ENCODE measurements at regions not wholly inside any gene's neighbourhood (a gene's known extent, or its start where the extent isn't known, plus 50 kb on each side); places are given as distances from the start of the nearest gene placed in this dataset.

DNA sequence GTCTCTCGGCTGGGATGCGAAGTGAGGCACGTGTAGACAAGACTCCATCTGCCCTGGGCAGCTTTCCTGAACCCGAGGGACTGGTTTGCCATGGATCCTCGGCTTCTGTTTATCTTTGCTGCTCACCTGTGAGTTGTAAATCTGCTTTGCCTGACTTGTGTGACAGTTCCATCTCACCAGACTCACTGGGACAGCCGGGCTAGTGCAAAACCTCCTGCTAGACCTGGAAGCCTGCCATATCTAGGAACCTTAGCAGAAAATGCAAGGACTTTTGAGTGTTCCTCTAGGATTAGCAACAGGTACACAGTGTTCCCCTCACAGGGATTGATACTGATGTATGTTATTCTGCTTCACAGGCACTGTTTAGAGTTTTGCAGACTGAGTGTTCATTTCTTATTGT is 218.6 kb downstream of the URB2 start:
- Histone ChIP-seq H3K4me1 (ENCODE audit: control insufficient read depth in 1 of 2, insufficient read depth in 2 of 2, low read length in 2 of 2) (peaks cover 7 to 17% of the 10 kb centered on the region in 2 donors), H3K9me3 (ENCODE audit: control insufficient read depth in 1 of 2, low read length in 2 of 2) (no peaks in the 10 kb centered on the region), H3K36me3 (ENCODE audit: control insufficient read depth in 1 of 2, insufficient read depth in 2 of 2, low read length in 2 of 2) (no peaks in the 10 kb centered on the region), H3K27ac (ENCODE audit: low read length) (no peak overlapping the region), H3K4me3 (ENCODE audit: low read depth in 1 of 2, low read length in 2 of 2) (no peak overlapping the region), H3K27me3 (ENCODE audit: low read depth, low read length) (no peaks in the 10 kb centered on the region)

DNA sequence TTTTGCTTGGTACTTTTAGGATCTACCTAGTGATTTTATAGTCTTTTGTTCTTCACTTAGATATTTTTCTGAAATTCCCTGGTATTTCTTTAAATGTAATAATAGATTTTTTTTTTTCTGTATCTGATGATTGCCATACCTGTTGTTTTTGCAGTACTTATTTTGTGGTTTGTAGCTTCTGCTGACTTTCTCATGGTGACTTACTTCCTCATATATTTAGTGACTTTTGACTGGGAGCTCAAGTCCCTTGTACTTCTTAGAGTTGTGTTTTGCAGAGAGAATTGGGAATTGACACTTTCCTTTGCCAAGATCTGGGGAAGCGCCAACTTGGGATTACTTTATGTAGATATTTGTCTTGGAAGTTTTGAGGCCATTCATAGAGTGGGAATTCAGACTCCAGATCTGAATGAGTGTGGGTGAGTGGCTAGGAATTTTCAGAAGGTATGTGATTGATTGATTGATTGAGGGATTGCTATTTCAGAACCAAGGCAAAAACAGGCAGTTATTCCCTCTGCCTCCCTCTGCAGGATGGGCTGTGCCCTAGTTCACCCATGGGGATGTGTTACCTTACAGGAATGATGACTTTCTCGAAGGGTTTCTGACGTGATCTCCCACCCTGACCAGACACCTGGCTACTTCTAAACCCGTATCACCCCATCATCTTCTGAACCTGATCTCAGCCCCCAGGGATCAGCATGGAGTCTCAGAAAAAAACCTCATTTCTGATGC is 219.5 kb downstream of the URB2 start:
- Histone ChIP-seq H3K9me3 (ENCODE audit: control insufficient read depth in 1 of 2, low read length in 2 of 2) (no peaks in the 10 kb centered on the region), H3K36me3 (ENCODE audit: control insufficient read depth in 1 of 2, insufficient read depth in 2 of 2, low read length in 2 of 2) (no peaks in the 10 kb centered on the region), H3K4me1 (ENCODE audit: control insufficient read depth in 1 of 2, insufficient read depth in 2 of 2, low read length in 2 of 2) (peaks cover 7 to 17% of the 10 kb centered on the region in 2 donors), H3K27me3 (ENCODE audit: low read depth, low read length) (no peaks in the 10 kb centered on the region), H3K27ac (ENCODE audit: low read length) (no peak overlapping the region), H3K4me3 (ENCODE audit: low read depth in 1 of 2, low read length in 2 of 2) (no peak overlapping the region)

DNA sequence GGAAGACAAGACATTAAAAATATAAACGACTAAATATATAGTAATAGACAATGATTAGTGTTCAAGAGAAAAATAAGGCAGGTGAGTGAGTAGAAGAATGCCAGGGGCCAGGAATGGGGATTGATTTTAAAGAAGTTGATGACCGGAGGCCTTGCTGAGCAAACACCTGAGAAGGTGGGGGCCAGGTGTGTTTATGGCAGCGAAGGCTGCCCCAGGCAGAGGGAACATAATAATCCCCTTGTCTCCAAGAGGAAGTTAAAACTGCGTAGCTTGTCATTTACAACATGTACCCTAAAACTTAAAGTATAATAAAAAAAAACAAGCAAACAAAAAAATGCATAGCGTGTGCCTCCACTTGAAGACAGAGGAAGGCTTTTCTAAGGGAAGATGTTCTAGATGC is 220.3 kb downstream of the URB2 start:
- no peaks in the 10 kb centered on the region for H3K27me3 ChIP-seq (ENCODE audit: low read depth, low read length)
- no peaks in the 10 kb centered on the region for H3K9me3 ChIP-seq (ENCODE audit: control insufficient read depth in 1 of 2, low read length in 2 of 2)
- peaks cover 7 to 17% of the 10 kb centered on the region in 2 donors for H3K4me1 ChIP-seq (ENCODE audit: control insufficient read depth in 1 of 2, insufficient read depth in 2 of 2, low read length in 2 of 2)
- no peak overlapping the region for H3K27ac ChIP-seq (ENCODE audit: low read length)
- no peak overlapping the region for H3K4me3 ChIP-seq (ENCODE audit: low read depth in 1 of 2, low read length in 2 of 2)
- H3K36me3 ChIP-seq (ENCODE audit: control insufficient read depth in 1 of 2, insufficient read depth in 2 of 2, low read length in 2 of 2) = no peaks in the 10 kb centered on the region

DNA sequence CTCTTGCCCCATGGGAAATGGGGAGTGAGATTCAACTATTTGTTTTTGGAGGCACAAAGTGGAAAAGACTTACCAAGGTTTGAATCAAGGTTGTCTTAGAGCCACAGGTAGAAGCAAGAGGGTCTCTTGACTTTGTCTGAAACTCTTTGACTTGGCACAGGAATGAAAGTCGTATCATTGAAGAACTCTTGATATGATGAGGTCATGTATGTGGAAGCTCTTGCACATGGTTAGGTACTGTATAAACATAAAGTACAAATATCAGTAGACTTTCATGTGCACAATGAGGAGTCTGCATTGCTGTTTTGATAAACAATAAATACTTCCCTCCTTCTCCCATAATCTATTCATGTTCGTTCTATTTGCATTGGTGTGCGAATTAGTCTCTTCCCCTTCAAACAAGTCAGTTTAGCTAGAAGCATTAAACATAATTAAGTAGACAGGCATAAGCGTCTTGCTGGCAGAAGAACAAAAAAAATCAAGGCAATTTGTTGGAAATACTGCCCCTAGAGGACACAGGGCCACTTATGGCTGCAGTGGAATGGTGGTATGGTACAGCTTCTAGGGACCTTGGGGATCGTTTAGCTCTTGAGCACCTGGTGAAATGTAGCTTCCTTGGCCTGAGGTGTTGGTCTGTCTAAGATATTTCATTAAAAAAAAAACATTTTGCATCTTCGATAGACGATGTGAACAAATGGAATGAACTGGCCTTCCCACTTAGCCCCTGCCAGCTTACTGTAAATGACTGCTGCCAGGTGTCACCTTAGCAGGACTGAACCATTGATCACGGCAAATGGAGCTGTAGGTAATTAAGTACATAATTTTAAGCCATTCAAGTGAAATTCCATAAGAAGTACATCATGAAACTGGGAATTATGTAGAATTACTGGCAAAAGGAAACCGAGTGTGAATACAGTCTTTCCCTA is 218.0 kb upstream of the GALNT2 start:
- H3K4me1 ChIP-seq (ENCODE audit: control insufficient read depth in 1 of 2, insufficient read depth in 2 of 2, low read length in 2 of 2) = peaks cover 7 to 9% of the 10 kb centered on the region in 2 donors
- no peaks in the 10 kb centered on the region for H3K9me3 ChIP-seq (ENCODE audit: control insufficient read depth in 1 of 2, low read length in 2 of 2)
- no peaks in the 10 kb centered on the region for H3K27me3 ChIP-seq (ENCODE audit: low read depth, low read length)
- H3K36me3 ChIP-seq (ENCODE audit: control insufficient read depth in 1 of 2, insufficient read depth in 2 of 2, low read length in 2 of 2) = no peaks in the 10 kb centered on the region
- H3K4me3 ChIP-seq (ENCODE audit: low read depth in 1 of 2, low read length in 2 of 2) = no peak overlapping the region
- H3K27ac ChIP-seq (ENCODE audit: low read length) = no peak overlapping the region

DNA sequence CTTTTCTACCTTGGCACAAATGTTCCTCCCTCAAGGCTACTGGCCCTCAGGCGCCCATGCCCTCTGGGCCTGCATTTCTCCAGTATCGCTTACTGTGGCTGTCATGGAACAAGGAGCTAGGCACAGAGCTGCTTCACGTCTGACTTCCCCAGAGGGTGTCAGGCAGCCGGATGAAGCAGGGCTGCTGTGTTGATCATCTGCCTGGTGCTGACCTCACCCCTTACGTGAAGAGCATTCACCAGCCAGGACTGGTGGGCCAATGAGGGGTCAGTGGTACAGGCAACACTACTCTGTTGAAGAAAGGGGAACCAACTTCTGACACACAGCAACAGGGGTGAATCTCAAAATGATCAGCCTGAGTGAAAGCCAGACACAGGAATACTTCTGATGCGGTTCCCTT is 215.5 kb upstream of the GALNT2 start:
- Histone ChIP-seq H3K27ac (ENCODE audit: low read length) (no peak overlapping the region), H3K36me3 (ENCODE audit: control insufficient read depth in 1 of 2, insufficient read depth in 2 of 2, low read length in 2 of 2) (no peaks in the 10 kb centered on the region), H3K27me3 (ENCODE audit: low read depth, low read length) (no peaks in the 10 kb centered on the region), H3K4me3 (ENCODE audit: low read depth in 1 of 2, low read length in 2 of 2) (no peak overlapping the region), H3K4me1 (ENCODE audit: control insufficient read depth in 1 of 2, insufficient read depth in 2 of 2, low read length in 2 of 2) (no peaks in the 10 kb centered on the region), H3K9me3 (ENCODE audit: control insufficient read depth in 1 of 2, low read length in 2 of 2) (no peaks in the 10 kb centered on the region)

DNA sequence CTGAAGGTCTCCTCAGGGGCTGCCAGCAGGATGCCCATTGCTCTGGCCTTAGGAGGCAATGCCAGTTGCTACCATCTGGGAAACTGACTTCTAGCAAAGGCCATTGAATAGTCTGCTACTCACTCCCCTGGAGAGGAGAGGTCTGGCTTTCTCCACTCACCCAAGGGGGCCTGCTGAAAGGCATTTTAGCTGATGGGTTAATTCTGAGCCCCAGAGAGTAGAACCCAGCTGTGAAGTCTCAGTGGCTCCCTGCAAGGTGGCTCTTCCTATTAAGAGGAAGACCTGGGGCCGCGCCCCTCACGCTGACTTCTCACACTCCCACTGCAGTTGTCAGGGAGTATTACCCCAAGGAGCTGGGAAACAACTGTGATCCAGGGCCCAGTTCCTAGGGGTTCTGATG is 213.3 kb upstream of the GALNT2 start:
- no peak overlapping the region for H3K27ac ChIP-seq (ENCODE audit: low read length)

DNA sequence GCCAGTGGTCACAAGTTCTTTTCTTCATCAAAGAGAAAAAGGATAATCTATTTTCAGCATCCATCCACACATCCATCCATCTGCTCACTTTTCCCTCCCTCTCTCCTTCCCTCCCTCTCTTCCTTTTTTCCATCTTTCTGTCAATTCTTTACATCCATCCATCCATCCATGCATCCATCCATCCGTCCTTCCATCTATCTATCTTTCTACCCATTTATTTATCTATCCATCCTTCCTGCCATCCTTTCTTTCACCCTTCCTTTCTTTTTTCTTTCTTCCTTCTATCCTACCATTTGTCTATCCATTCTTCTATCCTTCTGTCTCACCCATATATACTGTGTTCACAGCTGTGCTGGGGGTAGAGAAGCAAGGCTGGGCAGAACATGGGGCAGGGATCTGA is 212.4 kb upstream of the GALNT2 start:
- H3K4me1 ChIP-seq (ENCODE audit: control insufficient read depth in 1 of 2, insufficient read depth in 2 of 2, low read length in 2 of 2) = no peaks in the 10 kb centered on the region

More for the DNA sequence above, 213.3 kb upstream of the GALNT2 start:
- Histone ChIP-seq H3K27me3 (ENCODE audit: low read depth, low read length) (no peaks in the 10 kb centered on the region), H3K4me1 (ENCODE audit: control insufficient read depth in 1 of 2, insufficient read depth in 2 of 2, low read length in 2 of 2) (no peaks in the 10 kb centered on the region), H3K36me3 (ENCODE audit: control insufficient read depth in 1 of 2, insufficient read depth in 2 of 2, low read length in 2 of 2) (no peaks in the 10 kb centered on the region), H3K9me3 (ENCODE audit: control insufficient read depth in 1 of 2, low read length in 2 of 2) (no peaks in the 10 kb centered on the region), H3K4me3 (ENCODE audit: low read depth in 1 of 2, low read length in 2 of 2) (no peak overlapping the region)

DNA sequence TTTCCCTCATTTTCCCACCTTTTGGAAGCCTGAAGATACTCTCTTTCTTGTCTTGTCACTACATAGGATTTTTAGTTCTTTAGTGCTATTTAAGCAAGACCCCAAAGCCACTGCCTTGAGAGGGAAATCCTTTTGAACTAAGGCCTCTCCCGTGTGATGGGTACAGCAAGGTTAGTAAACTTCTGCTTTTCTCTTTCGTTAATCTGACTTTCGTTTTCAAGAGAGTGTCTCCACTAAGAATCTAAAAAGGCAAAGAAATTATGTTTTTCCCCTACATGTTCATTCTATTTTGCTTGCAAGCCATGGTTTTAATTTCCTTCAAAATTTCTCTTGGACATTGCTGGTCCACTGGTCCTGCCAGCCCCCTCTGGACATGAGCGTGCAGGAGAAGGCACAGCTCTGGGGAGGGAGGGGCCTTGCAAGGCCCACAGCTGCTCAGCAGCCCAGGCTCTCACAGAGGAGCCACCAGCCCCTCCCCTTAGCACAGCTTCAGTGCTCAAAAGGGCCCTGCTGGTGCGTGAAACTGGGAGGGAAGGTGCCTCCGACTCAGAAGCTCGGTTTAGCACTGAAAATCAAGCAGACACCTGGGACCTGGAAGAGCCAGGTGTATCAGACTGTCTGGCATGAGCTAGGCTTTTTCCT is 210.9 kb upstream of the GALNT2 start:
- peak overlapping the region; percentile 31 to 42 for H3K4me3 ChIP-seq (ENCODE audit: low read depth in 1 of 2, low read length in 2 of 2)
- no peaks in the 10 kb centered on the region for H3K36me3 ChIP-seq (ENCODE audit: control insufficient read depth in 1 of 2, insufficient read depth in 2 of 2, low read length in 2 of 2)
- no peaks in the 10 kb centered on the region for H3K27me3 ChIP-seq (ENCODE audit: low read depth, low read length)
- no peaks in the 10 kb centered on the region for H3K4me1 ChIP-seq (ENCODE audit: control insufficient read depth in 1 of 2, insufficient read depth in 2 of 2, low read length in 2 of 2)
- no peaks in the 10 kb centered on the region for H3K9me3 ChIP-seq (ENCODE audit: control insufficient read depth in 1 of 2, low read length in 2 of 2)
- H3K27ac ChIP-seq (ENCODE audit: low read length) = no peak overlapping the region

More for the DNA sequence above, 212.4 kb upstream of the GALNT2 start:
- no peaks in the 10 kb centered on the region for H3K9me3 ChIP-seq (ENCODE audit: control insufficient read depth in 1 of 2, low read length in 2 of 2)
- H3K36me3 ChIP-seq (ENCODE audit: control insufficient read depth in 1 of 2, insufficient read depth in 2 of 2, low read length in 2 of 2) = no peaks in the 10 kb centered on the region
- H3K27me3 ChIP-seq (ENCODE audit: low read depth, low read length) = no peaks in the 10 kb centered on the region
- no peak overlapping the region for H3K4me3 ChIP-seq (ENCODE audit: low read depth in 1 of 2, low read length in 2 of 2)
- H3K27ac ChIP-seq (ENCODE audit: low read length) = no peak overlapping the region

DNA sequence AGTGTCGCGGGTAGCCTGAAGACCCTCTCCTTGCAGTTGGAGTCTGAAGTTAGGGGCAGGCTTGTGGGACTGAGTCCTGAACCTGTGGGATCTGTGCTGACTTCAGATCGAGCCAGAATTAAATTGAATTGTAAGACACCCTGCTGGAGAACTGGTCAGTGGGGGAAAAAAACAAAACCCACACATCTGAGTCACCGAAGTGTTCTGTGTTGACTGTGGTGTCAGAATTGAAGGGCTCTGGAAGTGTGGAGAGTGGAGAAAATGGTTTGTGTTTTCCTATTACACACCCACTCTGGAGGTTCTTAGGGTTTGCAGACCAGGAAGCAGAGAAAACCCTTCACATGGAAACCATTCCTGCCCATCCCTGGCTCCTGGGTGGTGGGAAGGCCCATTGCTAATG is 209.5 kb upstream of the GALNT2 start:
- Histone ChIP-seq H3K4me3 (ENCODE audit: low read depth in 1 of 2, low read length in 2 of 2) (no peak overlapping the region), H3K27me3 (ENCODE audit: low read depth, low read length) (no peaks in the 10 kb centered on the region), H3K27ac (ENCODE audit: low read length) (no peak overlapping the region), H3K9me3 (ENCODE audit: control insufficient read depth in 1 of 2, low read length in 2 of 2) (no peaks in the 10 kb centered on the region), H3K4me1 (ENCODE audit: control insufficient read depth in 1 of 2, insufficient read depth in 2 of 2, low read length in 2 of 2) (peaks cover 0 to 11% of the 10 kb centered on the region in 2 donors), H3K36me3 (ENCODE audit: control insufficient read depth in 1 of 2, insufficient read depth in 2 of 2, low read length in 2 of 2) (no peaks in the 10 kb centered on the region)

DNA sequence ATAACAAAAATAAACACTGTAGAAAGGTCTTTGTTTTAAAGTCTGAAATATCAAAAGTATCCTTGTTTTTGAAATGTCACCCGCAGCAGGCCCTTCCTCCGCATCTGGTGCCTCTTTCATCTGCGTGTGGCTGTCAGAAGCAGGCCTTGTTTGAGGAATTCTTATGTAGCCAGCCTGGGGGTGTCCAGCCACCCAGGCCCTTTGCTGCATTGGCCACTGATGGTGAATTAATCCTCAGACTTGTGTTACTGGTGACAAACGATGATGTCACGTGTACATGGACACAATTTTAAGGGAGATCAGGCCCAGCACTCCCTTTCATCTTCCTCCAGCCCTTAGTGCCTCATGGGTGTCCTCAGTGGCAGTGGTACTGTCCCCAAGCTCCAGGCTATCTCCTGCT is 208.0 kb upstream of the GALNT2 start:
- Histone ChIP-seq H3K36me3 (ENCODE audit: control insufficient read depth in 1 of 2, insufficient read depth in 2 of 2, low read length in 2 of 2) (no peaks in the 10 kb centered on the region), H3K9me3 (ENCODE audit: control insufficient read depth in 1 of 2, low read length in 2 of 2) (no peaks in the 10 kb centered on the region), H3K27me3 (ENCODE audit: low read depth, low read length) (no peaks in the 10 kb centered on the region), H3K27ac (ENCODE audit: low read length) (no peak overlapping the region), H3K4me3 (ENCODE audit: low read depth in 1 of 2, low read length in 2 of 2) (no peak overlapping the region), H3K4me1 (ENCODE audit: control insufficient read depth in 1 of 2, insufficient read depth in 2 of 2, low read length in 2 of 2) (peaks cover 0 to 25% of the 10 kb centered on the region in 2 donors)

DNA sequence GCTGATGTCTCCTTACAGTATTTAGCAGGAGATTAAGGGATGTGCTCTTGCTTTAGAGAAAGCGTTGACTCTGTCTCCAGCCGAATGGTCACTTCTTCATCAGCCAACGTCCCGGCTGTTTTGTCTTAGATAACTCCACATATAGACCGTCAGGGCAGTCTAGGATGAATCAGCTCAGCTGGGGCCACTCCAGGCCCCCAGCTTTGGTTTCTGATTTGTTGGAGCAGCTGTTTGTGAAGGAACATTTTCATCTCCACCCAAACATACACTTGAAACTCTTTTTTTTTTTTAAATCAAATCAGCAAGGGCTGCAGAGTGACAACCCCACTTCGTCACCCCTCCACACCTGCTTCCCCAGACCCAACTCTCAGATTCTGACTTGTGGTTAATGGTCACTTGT is 206.1 kb upstream of the GALNT2 start:
- Histone ChIP-seq H3K36me3 (ENCODE audit: control insufficient read depth in 1 of 2, insufficient read depth in 2 of 2, low read length in 2 of 2) (no peaks in the 10 kb centered on the region), H3K27ac (ENCODE audit: low read length) (no peak overlapping the region), H3K27me3 (ENCODE audit: low read depth, low read length) (no peaks in the 10 kb centered on the region), H3K9me3 (ENCODE audit: control insufficient read depth in 1 of 2, low read length in 2 of 2) (no peaks in the 10 kb centered on the region), H3K4me1 (ENCODE audit: control insufficient read depth in 1 of 2, insufficient read depth in 2 of 2, low read length in 2 of 2) (peaks cover 0 to 31% of the 10 kb centered on the region in 2 donors), H3K4me3 (ENCODE audit: low read depth in 1 of 2, low read length in 2 of 2) (no peak overlapping the region)

All from muscle layer of duodenum (tissue), 2 donors.